GM21576 (cell line): ENCODE measurements at regions not wholly inside any gene's neighbourhood (a gene's known extent, or its start where the extent isn't known, plus 50 kb on each side); places are given as distances from the start of the nearest gene placed in this dataset.
"Not testable (repeated sequence)": the region's sequence is repeated elsewhere in the genome, so short reads cannot be mapped to it uniquely, and the experiment has no call there.

ENCODE experiments used
- ATAC-seq: cut with Tn5 transposase; IDR thresholded peaks from one replicate; pipeline ENCODE4 v1.9.1; 2021; ENCODE audit warnings: mild to moderate bottlenecking, moderate library complexity; ENCODE audit not compliant: unreplicated experiment

- ATAC-seq = not testable (repeated sequence)
These were observed 79.8 kb upstream of the ADGRL1 start for GRCh38 chr19:14285726-14286125.

GRCh38 chr19:14283813-14284520, 78.0 kb upstream of the ADGRL1 start:
- ATAC-seq = peak; percentile 76

GRCh38 chr19:14279270-14279669, 73.3 kb upstream of the ADGRL1 start:
- ATAC-seq = not testable (repeated sequence)

DNA sequence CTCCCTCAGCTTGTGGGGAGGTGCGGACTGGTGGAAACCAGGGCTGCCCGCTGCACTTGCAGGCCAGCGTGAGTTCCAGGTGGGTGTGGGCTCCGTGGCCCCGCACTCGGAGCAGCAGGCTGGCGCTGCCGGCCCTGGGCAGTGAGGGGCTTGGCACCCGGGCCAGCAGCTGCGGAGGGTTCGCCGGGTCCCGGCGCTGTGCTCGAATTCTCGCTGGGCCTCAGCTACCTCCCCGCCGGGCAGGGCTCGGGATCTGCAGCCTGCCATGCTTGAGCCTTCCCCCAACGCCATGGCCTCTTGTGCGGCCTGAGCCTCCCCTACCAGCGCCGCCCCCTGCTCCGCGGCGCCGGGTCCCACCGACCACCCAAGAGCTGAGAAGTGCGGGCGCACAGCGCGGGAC, 71.6 kb upstream of the ADGRL1 start:
- ATAC-seq = no peak

- ATAC-seq = not testable (repeated sequence)
These were observed 69.9 kb upstream of the ADGRL1 start for GRCh38 chr19:14275823-14276222.

- ATAC-seq = no peak
These were observed 66.7 kb upstream of the ADGRL1 start for GRCh38 chr19:14272623-14273022.

GRCh38 chr19:14271840-14272239, 65.9 kb upstream of the ADGRL1 start:
- no peak for ATAC-seq

DNA sequence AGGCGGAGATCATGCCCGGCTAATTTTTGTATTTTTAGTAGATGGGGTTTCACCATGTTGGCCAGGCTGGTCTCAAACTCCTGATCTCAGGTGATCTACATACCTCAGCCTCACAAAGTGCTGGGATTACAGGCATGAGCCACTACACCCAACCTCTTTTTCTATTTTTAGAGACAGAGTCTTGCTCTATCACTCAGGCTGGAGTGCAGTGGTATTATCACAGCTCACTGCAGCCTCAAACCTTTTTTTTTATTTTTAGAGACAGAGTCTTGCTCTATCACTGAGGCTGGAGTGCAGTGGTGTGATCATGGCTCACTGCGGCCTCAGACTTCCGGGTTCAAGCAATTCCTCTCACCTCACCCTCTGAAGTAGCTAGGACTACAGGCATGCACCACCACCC, 64.6 kb upstream of the ADGRL1 start:
- not testable (repeated sequence) for ATAC-seq

GRCh38 chr19:14267224-14267741, 61.3 kb upstream of the ADGRL1 start:
- no peak for ATAC-seq

GRCh38 chr19:14266208-14266607, 60.2 kb upstream of the ADGRL1 start:
- not testable (repeated sequence) for ATAC-seq

DNA sequence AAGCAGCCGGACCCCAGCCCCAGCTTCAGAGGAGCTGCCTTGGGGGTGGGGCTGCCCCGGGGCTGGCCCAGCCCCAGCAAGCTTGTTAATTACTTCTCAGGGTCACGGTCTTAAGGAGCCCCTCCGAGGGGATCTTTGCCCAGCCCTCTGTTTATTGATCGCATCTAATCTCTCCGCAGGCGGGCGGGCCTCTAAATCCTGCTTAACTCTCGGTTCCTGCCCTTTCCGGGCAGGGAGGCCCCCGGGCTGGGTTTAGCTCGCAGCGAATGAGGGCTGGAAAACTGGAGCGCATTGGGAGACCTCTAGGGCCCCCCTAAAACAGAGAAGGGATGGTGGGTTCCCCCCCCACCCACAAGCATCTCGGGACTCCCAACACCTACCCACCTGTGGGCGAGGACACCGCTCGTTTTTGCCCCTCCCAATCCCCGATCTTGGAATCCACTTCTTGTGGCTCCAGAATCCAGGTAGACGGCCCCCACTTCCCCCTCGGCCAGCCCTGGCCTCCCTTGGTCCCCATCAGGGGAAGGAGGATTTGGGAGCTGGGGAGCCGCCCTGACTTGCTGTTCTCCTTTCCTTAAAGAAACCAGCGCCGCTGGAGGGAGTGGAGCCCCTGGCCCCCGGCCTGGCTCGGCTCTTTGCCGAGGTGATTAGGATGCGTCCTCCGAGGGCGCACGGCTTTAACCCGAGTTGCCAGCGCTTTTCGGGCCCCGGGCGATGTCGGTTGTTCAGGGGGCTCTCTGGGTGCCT, 59.5 kb upstream of the ADGRL1 start:
- no peak for ATAC-seq

- ATAC-seq = not testable (repeated sequence)
These were observed 50.1 kb upstream of the ADGRL1 start for GRCh38 chr19:14255902-14256649.
